Kidney (tissue), 13 donors: ENCODE measurements at regions not wholly inside any gene's neighbourhood (a gene's known extent, or its start where the extent isn't known, plus 50 kb on each side); places are given as distances from the start of the nearest gene placed in this dataset.

Source experiments
- DNase-seq, 5 donors: peaks; one replicate each; pipeline ENCODE4 v3.0.0-alpha.2; 2013 to 2020
- FAIRE-seq: peaks from 2 replicates; lab custom pipeline; 2012; peaks lifted over from hg19 to GRCh38; lab: Jason Lieb, UNC
- H3K27ac ChIP-seq, 2 donors: one replicate each; pipeline ENCODE4 v1.7.0; 2013; ENCODE audit warnings: low read depth in 2 of 2, low read length in 2 of 2, inconsistent platforms in 1 of 2
- H3K27me3 ChIP-seq: one replicate; pipeline ENCODE4 v1.7.1; 2013; ENCODE audit warnings: low read length, inconsistent platforms; ENCODE audit not compliant: control insufficient read depth, insufficient read depth
- H3K36me3 ChIP-seq, 3 donors: one replicate each; pipeline versions ENCODE4 v1.7.0 to v1.7.1; 2013; ENCODE audit warnings: low read length in 3 of 3, control low read depth in 1 of 3, inconsistent platforms in 1 of 3; ENCODE audit not compliant: insufficient read depth in 3 of 3, control insufficient read depth in 2 of 3
- H3K4me1 ChIP-seq, 3 donors: one replicate each; pipeline versions ENCODE4 v1.7.0 to v1.7.1; 2013; ENCODE audit warnings: low read length in 3 of 3, inconsistent platforms in 1 of 3, low read depth in 1 of 3; ENCODE audit not compliant: control insufficient read depth in 2 of 3, insufficient read depth in 2 of 3
- H3K4me3 ChIP-seq, 3 donors: one replicate each; pipeline versions ENCODE4 v1.7.0 to v1.8.1; 2013; ENCODE audit warnings: low read length in 3 of 3, control low read depth in 1 of 3, inconsistent platforms in 1 of 3
- H3K9ac ChIP-seq, 3 donors: one replicate each; pipeline versions ENCODE4 v1.7.0 to v1.7.1; 2013; ENCODE audit warnings: low read length in 3 of 3, control low read depth in 1 of 3, inconsistent platforms in 1 of 3
- H3K9me3 ChIP-seq, 3 donors: one replicate each; pipeline versions ENCODE4 v1.7.0 to v1.7.1; 2013; ENCODE audit warnings: low read length in 3 of 3, control low read depth in 1 of 3, inconsistent platforms in 1 of 3; ENCODE audit not compliant: control insufficient read depth in 2 of 3, insufficient read depth in 1 of 3
- intact Hi-C: fragments of 100-400 bp; cut with DNase I; formaldehyde crosslinking; loops from one replicate; pipeline ENCODE4 v1.11.1; 2022
- TF ChIP-seq, protein P1 (sequence below): IDR thresholded peaks from 3 replicates; pipeline ENCODE4 v1.5.1; 2012; ENCODE audit warnings: mild to moderate bottlenecking, moderate library complexity, borderline replicate concordance; ENCODE audit not compliant: insufficient read depth; ENCODE audit errors: extremely low read depth
- donor health status: control.
- donor health status: control.
- donor health status: control.
- donor health status: control.
- donor health status: control.
- donor health status: DM: yes; HTN: yes; CAD: no.
- donor health status: Normal renal cell carcinoma (clear cell type).

DNA sequence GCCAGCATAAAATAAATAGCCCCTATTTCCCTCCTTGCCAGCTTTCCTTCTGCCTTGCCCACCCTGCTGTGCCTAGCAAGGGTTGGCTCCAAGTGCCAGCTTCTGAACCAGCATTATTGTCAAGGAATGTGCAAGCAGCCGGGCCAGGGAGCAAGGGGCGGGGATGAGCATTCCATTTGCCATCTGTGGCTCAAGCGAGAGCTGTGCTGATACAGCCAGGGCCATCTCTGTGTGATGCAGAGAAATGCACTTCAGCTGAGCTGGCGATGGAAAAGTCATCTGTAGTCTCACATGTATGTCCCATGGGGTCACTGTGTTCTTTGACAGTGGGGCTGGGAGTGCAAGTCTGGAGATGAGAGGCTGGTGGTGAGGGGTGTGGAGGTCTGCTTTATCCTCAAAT, 137.3 kb downstream of the SUDS3 start:
- intact Hi-C loops: no loop called here
- no peak for FAIRE-seq
- no peak for DNase-seq
- Histone ChIP-seq H3K27me3 (no peaks in the 10 kb centered on the region), H3K9me3 (no peaks in the 10 kb centered on the region), H3K4me3 (no peak overlapping the region), H3K4me1 (no peaks in the 10 kb centered on the region), H3K27ac (no peak overlapping the region), H3K9ac (no peak overlapping the region), H3K36me3 (no peaks in the 10 kb centered on the region)
- TF ChIP-seq, protein P1, sequence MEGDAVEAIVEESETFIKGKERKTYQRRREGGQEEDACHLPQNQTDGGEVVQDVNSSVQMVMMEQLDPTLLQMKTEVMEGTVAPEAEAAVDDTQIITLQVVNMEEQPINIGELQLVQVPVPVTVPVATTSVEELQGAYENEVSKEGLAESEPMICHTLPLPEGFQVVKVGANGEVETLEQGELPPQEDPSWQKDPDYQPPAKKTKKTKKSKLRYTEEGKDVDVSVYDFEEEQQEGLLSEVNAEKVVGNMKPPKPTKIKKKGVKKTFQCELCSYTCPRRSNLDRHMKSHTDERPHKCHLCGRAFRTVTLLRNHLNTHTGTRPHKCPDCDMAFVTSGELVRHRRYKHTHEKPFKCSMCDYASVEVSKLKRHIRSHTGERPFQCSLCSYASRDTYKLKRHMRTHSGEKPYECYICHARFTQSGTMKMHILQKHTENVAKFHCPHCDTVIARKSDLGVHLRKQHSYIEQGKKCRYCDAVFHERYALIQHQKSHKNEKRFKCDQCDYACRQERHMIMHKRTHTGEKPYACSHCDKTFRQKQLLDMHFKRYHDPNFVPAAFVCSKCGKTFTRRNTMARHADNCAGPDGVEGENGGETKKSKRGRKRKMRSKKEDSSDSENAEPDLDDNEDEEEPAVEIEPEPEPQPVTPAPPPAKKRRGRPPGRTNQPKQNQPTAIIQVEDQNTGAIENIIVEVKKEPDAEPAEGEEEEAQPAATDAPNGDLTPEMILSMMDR: no peak

DNA sequence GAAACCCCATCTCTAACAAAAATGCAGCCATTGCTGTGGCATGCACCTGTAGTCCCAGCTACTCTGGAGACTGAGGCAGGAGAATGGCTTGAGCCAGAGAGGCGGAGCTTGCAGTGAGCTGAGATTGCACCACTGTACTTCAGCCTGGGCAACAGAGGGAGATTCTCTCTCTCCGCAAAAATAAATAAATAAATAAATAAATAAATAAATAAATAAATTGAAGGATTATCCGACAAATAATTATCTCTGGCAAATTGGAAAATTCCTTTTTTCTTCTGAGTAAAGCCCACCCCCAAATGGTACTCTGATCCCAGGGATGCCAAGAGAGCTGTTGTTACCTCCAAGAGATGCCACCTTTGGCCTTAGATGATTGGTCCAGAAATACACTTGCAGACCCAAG, 137.9 kb downstream of the SUDS3 start:
- no peaks in the 10 kb centered on the region for H3K36me3 ChIP-seq
- no peaks in the 10 kb centered on the region for H3K9me3 ChIP-seq
- no peaks in the 10 kb centered on the region for H3K4me1 ChIP-seq
- FAIRE-seq (no peak), DNase-seq (no peak)
- no peak overlapping the region for H3K9ac ChIP-seq
- intact Hi-C loops: no loop called here
- no peak overlapping the region for H3K4me3 ChIP-seq
- TF ChIP-seq, protein P1: no peak
- H3K27ac ChIP-seq: no peak overlapping the region
- H3K27me3 ChIP-seq: no peaks in the 10 kb centered on the region

DNA sequence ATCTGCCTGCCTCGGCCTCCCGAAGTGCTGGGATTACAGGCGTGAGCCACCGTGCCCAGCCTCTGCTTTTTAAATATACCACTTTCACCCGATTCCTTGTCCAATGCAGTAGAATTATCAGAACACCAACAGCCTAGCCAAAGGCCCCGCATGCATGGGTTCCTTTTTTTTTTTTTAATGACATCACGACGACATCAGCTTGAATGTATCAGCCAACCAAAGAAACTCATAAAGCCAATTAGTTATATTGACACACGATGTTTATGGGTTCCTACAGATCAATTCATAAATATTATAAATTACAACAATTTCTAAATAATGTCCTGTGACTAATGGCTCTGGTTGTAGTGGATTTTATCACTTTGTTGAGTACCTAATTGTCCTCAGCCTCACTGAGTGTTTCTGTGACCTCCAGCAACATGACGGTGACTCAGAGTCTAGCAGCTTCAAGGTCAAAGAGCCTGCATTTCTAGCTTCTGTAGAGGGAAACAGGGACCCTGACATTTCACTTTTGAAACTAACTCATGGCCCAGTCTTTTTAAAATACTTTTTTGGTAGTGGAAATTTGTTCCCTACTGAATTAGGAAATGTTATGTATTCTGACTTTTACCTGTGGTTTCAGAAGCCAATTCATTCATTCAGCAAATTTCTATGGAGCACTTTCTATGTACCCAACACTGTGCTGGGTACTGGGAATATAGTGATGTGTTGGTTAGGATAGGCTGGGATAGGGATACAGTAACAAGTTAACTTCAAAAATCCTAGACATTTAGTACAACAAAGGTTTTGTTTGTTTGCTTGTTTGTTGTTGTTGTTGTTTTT, 144.1 kb downstream of the SUDS3 start:
- no peak overlapping the region for H3K27ac ChIP-seq
- H3K4me3 ChIP-seq: no peak overlapping the region
- intact Hi-C loops: no loop called here
- TF ChIP-seq, protein P1: no peak
- no peak overlapping the region for H3K9ac ChIP-seq
- no peaks in the 10 kb centered on the region for H3K36me3 ChIP-seq
- no peaks in the 10 kb centered on the region for H3K27me3 ChIP-seq
- peak in 1 of 5 donors; percentile 4 for DNase-seq
- peaks cover 0 to 3% (median 0%) of the 10 kb centered on the region in 3 donors for H3K4me1 ChIP-seq
- peak; percentile 68 for FAIRE-seq
- no peaks in the 10 kb centered on the region for H3K9me3 ChIP-seq
